ENCODE measurements at regions not wholly inside any gene's neighbourhood (a gene's known extent, or its start where the extent isn't known, plus 50 kb on each side); places are given as distances from the start of the nearest gene placed in this dataset.
"Not testable (repeated sequence)": the region's sequence is repeated elsewhere in the genome, so short reads cannot be mapped to it uniquely, and the experiment has no call there.

- Histone ChIP-seq H3K36me3 (no peaks in the 10 kb centered on the region), H3K4me1 (no peaks in the 10 kb centered on the region), H3K4me3 (no peak overlapping the region), H3K27me3 (no peaks in the 10 kb centered on the region), H3K27ac (no peak overlapping the region), H3K9me3 (no peaks in the 10 kb centered on the region)
- intact Hi-C loops (cut with DNase I), result no loop called here
- TF ChIP-seq CTCF (IDR thresholded peaks at IDR 0.05), result no peak
- no peak for ATAC-seq
- DNase-seq, result no peak
Measured at GRCh38 chr4:75285837-75286236, 228.4 kb downstream of the RCHY1 start.

DNA sequence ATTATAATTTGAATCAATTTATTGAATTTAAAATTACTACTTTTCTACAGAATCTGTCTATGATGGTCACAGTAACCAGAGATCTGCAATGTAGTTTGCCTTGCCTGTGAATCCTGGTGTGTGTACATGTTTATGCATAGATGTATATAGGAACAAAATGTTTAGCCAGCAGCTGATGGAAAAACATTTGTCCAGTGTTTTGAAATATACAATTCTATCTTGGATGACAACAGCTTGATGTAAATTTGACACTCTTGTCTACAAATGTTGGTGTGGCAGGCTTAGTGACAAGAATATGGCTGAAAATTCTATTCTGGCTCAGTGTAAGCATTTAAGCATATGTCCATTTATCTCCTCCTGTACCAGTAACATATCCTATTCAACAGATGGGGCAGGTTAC, 229.4 kb downstream of the RCHY1 start:
- DNase-seq (no peak), ATAC-seq (no peak)
- Histone ChIP-seq H3K4me3 (no peak overlapping the region), H3K27me3 (no peaks in the 10 kb centered on the region), H3K9me3 (no peaks in the 10 kb centered on the region), H3K27ac (no peak overlapping the region), H3K4me1 (no peaks in the 10 kb centered on the region), H3K36me3 (no peaks in the 10 kb centered on the region)
- intact Hi-C loops (cut with DNase I), result no loop called here
- TF ChIP-seq CTCF (IDR thresholded peaks at IDR 0.05), result no peak

DNA sequence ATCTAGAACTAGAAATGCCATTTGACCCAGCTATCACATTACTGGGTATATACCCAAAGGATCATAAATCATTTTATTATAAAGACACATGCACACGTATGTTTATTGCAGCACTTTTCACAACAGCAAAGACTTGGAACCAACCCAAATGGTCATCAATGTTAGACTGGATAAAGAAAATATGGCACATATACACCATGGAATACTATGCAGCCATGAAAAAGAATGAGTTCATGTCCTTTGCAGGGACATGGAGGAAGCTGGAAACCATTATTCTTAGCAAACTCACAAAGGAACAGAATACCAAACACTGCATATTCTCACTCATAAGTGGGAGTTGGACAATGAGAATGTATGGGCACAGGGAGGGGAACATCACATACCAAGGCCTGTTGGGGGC, 233.7 kb downstream of the RCHY1 start:
- H3K9me3 ChIP-seq; intact Hi-C loops (cut with DNase I); H3K4me3 ChIP-seq; H3K36me3 ChIP-seq; DNase-seq; H3K27me3 ChIP-seq; H3K4me1 ChIP-seq; H3K27ac ChIP-seq; ATAC-seq: not testable (repeated sequence)

DNA sequence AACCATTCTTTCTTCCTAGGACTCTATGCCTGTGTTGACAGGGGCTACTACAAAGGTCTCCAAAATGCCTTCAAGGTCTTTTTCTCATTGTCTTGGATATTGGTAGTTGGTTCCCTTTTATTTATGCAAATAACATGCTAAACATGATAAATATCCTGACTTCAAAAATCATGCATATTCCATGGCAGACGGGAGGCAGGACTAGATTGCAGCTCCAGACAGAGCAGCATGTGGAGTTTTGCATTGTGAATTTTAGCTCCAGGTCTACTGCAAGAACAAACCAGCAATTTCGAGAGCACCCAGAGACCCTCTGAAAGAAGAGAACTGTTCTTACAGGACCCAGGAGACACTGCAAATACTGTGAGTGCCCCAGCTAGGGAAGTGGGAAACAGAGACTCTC, 254.9 kb downstream of the RCHY1 start:
- no peak for TF ChIP-seq CTCF (IDR thresholded peaks at IDR 0.05)
- DNase-seq (no peak), ATAC-seq (no peak)
- H3K36me3 ChIP-seq, result no peaks in the 10 kb centered on the region
- no peaks in the 10 kb centered on the region for H3K9me3 ChIP-seq
- H3K27me3 ChIP-seq, result no peaks in the 10 kb centered on the region
- intact Hi-C loops (cut with DNase I), result no loop called here
- no peak overlapping the region for H3K4me3 ChIP-seq
- H3K27ac ChIP-seq, result no peak overlapping the region
- no peaks in the 10 kb centered on the region for H3K4me1 ChIP-seq

DNA sequence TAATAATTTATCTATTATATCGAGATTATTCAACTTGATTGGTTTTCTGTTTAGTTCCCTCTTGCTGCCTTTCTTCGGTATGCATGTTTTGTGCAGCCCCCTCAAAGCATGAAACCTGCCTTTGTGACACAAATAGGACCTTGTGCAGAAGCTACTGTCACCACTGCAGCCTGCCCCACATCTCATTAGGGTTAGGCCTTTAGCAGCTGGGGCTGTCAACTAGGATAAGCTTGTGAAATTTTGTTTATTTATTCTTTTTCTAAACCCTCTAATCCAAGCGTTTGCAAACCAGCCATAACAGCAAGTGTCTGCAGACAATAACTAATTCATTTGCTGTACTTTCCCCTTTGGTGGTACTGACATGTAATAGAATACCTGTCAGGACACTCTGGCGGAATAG, 258.9 kb downstream of the RCHY1 start:
- DNase-seq, result no peak
- no peak for ATAC-seq
- Histone ChIP-seq H3K4me1 (no peaks in the 10 kb centered on the region), H3K27me3 (no peaks in the 10 kb centered on the region), H3K36me3 (no peaks in the 10 kb centered on the region), H3K4me3 (no peak overlapping the region), H3K9me3 (no peaks in the 10 kb centered on the region), H3K27ac (no peak overlapping the region)
- TF ChIP-seq CTCF (IDR thresholded peaks at IDR 0.05), result no peak
- intact Hi-C loops (cut with DNase I), result no loop called here

DNA sequence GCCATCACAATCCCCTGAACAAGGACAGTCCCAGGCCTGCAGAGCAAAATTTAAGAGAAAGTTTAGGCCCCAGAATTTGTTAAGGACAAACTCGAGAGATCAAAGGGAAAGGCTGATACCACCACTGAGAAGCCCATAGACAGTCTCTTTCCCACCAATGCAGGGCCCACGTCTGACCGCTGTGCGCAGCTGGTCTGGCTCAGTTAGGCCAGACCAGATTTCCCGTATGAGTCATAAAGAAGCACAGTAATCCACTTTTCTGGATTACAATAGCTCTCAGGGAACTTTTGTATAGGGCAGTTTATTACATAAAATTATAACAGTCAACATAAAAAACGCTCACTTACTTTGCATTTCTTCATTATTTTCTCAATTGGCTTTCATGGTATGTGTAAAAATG, 259.5 kb downstream of the RCHY1 start:
- no peak for ATAC-seq
- H3K36me3 ChIP-seq, result no peaks in the 10 kb centered on the region
- H3K27me3 ChIP-seq, result no peaks in the 10 kb centered on the region
- no peak overlapping the region for H3K4me3 ChIP-seq
- no peak for DNase-seq
- H3K27ac ChIP-seq, result no peak overlapping the region
- no peaks in the 10 kb centered on the region for H3K4me1 ChIP-seq
- no peaks in the 10 kb centered on the region for H3K9me3 ChIP-seq
- TF ChIP-seq CTCF (IDR thresholded peaks at IDR 0.05), result no peak
- intact Hi-C loops (cut with DNase I), result no loop called here

DNA sequence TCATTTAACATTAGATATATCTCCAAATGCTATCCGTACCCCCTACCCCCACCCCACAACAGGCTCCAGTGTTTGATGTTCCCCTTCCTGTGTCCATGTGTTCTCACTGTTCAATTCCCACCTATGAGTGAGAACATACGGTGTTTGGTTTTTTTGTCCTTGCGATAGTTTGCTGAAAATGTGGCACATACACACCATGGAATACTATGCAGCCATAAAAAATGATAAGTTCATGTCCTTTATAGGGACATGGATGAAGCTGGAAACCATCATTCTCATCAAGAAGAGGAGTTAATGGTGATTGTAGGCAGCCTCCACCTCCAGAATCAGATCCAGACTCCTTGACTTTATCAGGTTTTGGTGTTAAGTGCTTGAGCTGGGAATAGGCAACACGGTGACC, 261.1 kb downstream of the RCHY1 start:
- H3K36me3 ChIP-seq; intact Hi-C loops (cut with DNase I); H3K4me1 ChIP-seq; H3K9me3 ChIP-seq; H3K27ac ChIP-seq; DNase-seq; H3K27me3 ChIP-seq; H3K4me3 ChIP-seq; ATAC-seq: not testable (repeated sequence)

Measured in upper lobe of right lung (tissue), 1 donor.